ENCODE measurements at regions not wholly inside any gene's neighbourhood (a gene's known extent, or its start where the extent isn't known, plus 50 kb on each side); places are given as distances from the start of the nearest gene placed in this dataset.

DNA sequence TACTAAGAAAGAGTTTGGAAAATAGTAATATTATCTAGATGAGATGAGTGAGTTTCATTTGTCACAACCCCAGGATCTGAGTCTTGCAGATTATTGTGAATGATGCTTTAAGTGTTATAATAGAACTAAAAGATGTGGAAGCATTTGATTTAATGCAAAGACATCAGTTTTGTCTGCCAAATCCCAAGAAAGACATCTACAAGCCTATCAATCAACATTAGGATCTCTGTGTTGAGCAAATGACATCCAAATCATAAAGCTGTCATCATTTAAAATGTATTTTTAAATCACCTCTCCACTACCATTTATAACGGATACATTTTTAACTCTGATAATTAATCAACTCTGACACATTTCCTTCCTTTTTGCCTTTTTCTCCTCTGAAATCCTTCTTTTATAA, 310.8 kb upstream of the SLIT2 start:
- H3K4me3 ChIP-seq (ENCODE audit: low read length), result no peak overlapping the region
- DNase-seq (ENCODE audit: low read depth), result no peak
- TF ChIP-seq, protein P1, sequence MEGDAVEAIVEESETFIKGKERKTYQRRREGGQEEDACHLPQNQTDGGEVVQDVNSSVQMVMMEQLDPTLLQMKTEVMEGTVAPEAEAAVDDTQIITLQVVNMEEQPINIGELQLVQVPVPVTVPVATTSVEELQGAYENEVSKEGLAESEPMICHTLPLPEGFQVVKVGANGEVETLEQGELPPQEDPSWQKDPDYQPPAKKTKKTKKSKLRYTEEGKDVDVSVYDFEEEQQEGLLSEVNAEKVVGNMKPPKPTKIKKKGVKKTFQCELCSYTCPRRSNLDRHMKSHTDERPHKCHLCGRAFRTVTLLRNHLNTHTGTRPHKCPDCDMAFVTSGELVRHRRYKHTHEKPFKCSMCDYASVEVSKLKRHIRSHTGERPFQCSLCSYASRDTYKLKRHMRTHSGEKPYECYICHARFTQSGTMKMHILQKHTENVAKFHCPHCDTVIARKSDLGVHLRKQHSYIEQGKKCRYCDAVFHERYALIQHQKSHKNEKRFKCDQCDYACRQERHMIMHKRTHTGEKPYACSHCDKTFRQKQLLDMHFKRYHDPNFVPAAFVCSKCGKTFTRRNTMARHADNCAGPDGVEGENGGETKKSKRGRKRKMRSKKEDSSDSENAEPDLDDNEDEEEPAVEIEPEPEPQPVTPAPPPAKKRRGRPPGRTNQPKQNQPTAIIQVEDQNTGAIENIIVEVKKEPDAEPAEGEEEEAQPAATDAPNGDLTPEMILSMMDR (conservative IDR thresholded peaks at IDR 0.05; ENCODE audit: low read length), result no peak

DNA sequence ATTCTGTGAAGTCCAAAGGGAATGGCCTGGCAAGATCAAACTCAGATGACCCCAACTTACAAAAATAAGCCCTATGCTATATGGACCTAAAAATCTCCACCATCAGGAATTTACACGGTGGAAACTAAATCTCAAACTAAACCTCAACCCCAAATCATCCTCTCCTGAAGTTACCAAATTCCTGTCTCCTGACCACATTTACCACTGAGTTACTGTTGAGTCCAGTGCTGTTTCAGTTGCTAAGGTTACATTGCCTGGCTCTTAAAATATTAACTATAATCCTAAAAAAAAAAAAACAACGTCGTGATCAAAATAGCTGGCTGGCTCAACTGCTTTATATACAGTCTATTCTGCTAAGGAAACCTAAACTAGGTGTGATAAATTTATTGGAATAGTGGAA, 315.2 kb upstream of the SLIT2 start:
- TF ChIP-seq, protein P1 (conservative IDR thresholded peaks at IDR 0.05; ENCODE audit: low read length), result no peak
- no peak overlapping the region for H3K4me3 ChIP-seq (ENCODE audit: low read length)
- DNase-seq (ENCODE audit: low read depth), result peak; percentile 93

DNA sequence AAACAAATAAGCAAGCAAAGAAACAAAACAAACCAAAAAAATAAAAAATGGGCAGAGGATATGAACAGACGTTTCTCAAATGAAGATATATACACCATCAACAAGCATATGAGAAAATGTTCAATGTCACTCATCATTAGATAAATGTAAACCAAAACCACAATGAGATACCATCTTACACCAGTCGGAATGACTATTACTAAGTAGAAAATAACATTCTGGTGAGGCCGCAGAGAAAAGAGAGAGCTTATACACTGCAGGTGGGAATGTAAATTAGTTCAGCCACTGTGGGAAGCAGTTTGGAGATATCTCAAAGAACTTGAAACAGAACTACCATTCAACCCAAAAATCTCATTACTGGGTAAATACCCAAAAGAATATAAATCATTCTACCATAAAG, 321.0 kb upstream of the SLIT2 start:
- no peak overlapping the region for H3K4me3 ChIP-seq (ENCODE audit: low read length)
- no peak for DNase-seq (ENCODE audit: low read depth)
- TF ChIP-seq, protein P1 (conservative IDR thresholded peaks at IDR 0.05; ENCODE audit: low read length), result no peak

DNA sequence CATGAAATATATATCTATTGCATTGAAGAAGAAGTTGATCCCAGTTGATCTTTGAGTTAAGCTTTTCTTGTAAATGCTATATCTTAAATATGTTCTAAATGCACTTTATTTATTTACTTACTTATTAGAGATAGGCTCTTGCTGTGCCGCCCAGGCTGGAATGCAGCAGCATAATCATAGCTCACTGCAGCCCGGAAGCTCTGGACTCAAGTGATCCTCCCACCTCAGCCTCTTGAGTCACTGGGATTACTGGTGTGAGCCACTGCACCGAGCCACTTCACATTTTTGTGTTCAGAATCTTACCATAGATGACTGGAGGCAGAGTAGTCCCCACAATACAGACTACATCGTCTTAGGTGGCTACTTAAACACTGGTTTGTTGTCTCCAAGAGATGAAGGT, 324.3 kb upstream of the SLIT2 start:
- no peak overlapping the region for H3K4me3 ChIP-seq (ENCODE audit: low read length)
- DNase-seq (ENCODE audit: low read depth), result no peak
- TF ChIP-seq, protein P1 (conservative IDR thresholded peaks at IDR 0.05; ENCODE audit: low read length), result no peak

DNA sequence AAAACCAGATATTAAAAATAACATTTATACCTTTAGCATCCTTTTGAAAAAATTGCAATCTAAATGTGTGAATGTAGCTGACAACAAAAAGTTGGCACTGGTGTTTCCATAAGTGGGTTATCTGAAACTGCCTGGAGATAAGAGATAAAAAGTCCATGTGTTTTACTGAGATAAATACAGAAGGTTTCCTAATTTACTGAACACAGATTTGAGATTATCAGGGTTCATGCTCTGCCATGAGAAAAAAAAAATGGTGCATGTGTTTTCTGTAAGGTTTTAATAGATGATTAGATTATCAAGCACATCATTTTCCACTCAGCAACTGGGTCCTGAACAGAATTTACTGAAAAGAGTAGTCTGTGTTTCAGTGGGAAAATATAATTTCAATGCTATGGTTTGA, 326.2 kb upstream of the SLIT2 start:
- DNase-seq (ENCODE audit: low read depth), result no peak
- H3K4me3 ChIP-seq (ENCODE audit: low read length), result no peak overlapping the region
- TF ChIP-seq, protein P1 (conservative IDR thresholded peaks at IDR 0.05; ENCODE audit: low read length), result no peak

DNA sequence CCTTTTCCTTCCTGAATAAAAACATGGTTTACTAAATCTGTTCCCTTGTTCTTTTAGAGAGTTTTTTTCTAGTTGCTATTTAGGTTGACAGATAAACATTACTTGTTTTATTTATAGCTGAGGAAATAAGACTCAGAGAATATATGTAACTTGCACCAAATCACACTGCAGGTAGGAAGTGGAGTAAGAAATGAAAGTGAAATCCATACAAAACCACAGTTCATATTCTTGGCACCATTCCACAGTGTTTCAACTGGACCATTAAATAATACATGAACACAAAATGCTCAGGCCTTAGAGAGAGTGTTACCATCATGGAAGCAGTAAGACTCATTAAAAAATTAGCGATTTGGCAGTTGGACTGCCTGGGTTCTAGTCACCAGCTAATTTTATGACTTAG, 326.9 kb upstream of the SLIT2 start:
- TF ChIP-seq, protein P1 (conservative IDR thresholded peaks at IDR 0.05; ENCODE audit: low read length), result no peak
- no peak for DNase-seq (ENCODE audit: low read depth)
- no peak overlapping the region for H3K4me3 ChIP-seq (ENCODE audit: low read length)

DNA sequence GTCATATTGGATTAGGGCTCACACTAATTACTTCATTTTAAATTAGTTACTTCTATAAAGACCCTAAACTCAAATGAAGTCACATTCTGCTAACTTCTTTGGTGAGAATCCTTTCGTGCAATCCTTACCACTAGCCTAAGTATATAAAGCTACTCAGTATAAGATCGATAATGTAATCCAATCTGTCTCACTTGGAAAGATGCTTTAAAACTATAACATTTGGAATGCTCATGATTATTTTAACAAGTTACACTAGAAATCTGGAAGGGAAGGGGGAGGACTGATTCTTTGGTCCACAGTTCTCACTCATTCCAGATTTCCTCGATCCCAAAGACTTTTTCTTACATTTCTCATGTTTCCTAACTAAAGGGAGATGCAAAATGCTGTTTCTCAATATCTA, 336.4 kb upstream of the SLIT2 start:
- no peak overlapping the region for H3K4me3 ChIP-seq (ENCODE audit: low read length)
- TF ChIP-seq, protein P1 (conservative IDR thresholded peaks at IDR 0.05; ENCODE audit: low read length), result no peak
- DNase-seq (ENCODE audit: low read depth), result no peak
